ENCODE measurements at regions not wholly inside any gene's neighbourhood (a gene's known extent, or its start where the extent isn't known, plus 50 kb on each side); places are given as distances from the start of the nearest gene placed in this dataset.

DNA sequence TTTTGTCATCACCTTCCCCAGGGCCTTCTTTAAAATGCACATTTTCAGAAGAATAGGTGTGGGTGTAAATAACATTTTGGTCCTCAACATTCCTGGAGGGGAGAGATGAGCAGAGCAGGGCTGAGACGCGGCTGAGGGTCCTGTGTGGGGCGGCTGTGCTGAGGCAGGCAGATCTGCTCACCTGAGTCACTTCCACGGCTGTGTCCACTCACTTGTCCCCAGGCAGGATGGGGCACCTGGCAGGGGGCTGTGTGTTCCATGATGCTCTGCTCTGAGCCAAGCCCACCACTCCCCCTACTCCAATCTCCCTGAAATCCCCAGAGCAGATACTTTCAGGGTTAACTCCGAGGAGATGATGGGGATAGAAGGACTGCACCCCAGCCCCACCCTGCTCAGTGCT, 93.8 kb downstream of the GLRX3 start:
- no peak for TF ChIP-seq CTCF (IDR thresholded peaks at IDR 0.05)
- TF ChIP-seq POLR2A (IDR thresholded peaks at IDR 0.05): no peak
